K562 (cell line): ENCODE measurements at regions not wholly inside any gene's neighbourhood (a gene's known extent, or its start where the extent isn't known, plus 50 kb on each side); places are given as distances from the start of the nearest gene placed in this dataset.

ENCODE experiments used
- CREB1 ChIP-seq, 2 experiments: sonication (generic) in 1 of 2; formaldehyde crosslinking in 1 of 2; IDR thresholded peaks; 2 replicates each; pipeline versions ENCODE4 v1.6.1 to v1.8.0; 2012 to 2022; ENCODE audit warnings: inconsistent platforms in 1 of 2, mild to moderate bottlenecking in 1 of 2, missing genetic modification reagents in 1 of 2, moderate library complexity in 1 of 2
- DACH1 ChIP-seq: fragments of 450-650 bp; IDR thresholded peaks from 2 replicates; pipeline ENCODE4 v1.6.1; 2018; ENCODE audit not compliant: partially characterized antibody
- ERF ChIP-seq: fragments of 450-650 bp; formaldehyde crosslinking; IDR thresholded peaks from 2 replicates; pipeline ENCODE4 v1.4.0; 2020; ENCODE audit warnings: mild to moderate bottlenecking, mixed read lengths
- FOXO4 ChIP-seq: fragments of 450-650 bp; formaldehyde crosslinking; IDR thresholded peaks from 2 replicates; pipeline ENCODE4 v1.4.0; 2020; ENCODE audit warnings: mild to moderate bottlenecking, moderate library complexity
- HDAC8 ChIP-seq: fragments of 450-650 bp; IDR thresholded peaks from 2 replicates; pipeline ENCODE4 v1.6.1; 2016; ENCODE audit warnings: mild to moderate bottlenecking, missing genetic modification characterization, moderate library complexity, missing compliant biosample characterization
- HOXB6 ChIP-seq: fragments of 250-450 bp; sonication (Bioruptor Pico); IDR thresholded peaks from 2 replicates; pipeline ENCODE4 v1.5.1; 2022; ENCODE audit warnings: mild to moderate bottlenecking, borderline replicate concordance
- KAT2B ChIP-seq: IDR thresholded peaks from one replicate; pipeline ENCODE4 v1.6.1; 2012; ENCODE audit warnings: low read depth, mild to moderate bottlenecking, control low read depth, inconsistent platforms, low read length, moderate library complexity
- KAT7 ChIP-seq: sonication (generic); formaldehyde crosslinking; IDR thresholded peaks from 2 replicates; pipeline ENCODE4 v1.8.0; 2022; ENCODE audit warnings: missing genetic modification reagents, mild to moderate bottlenecking, borderline replicate concordance
- L3MBTL2 ChIP-seq: fragments of 450-650 bp; IDR thresholded peaks from 2 replicates; pipeline ENCODE4 v1.6.1; 2016; ENCODE audit warnings: mild to moderate bottlenecking, moderate library complexity
- NCOA1 ChIP-seq: fragments of 450-650 bp; IDR thresholded peaks from 2 replicates; pipeline ENCODE4 v1.6.1; 2016; ENCODE audit warnings: low read depth
- NFIC ChIP-seq: fragments of 450-650 bp; IDR thresholded peaks from 2 replicates; pipeline ENCODE4 v1.6.1; 2017; ENCODE audit warnings: mild to moderate bottlenecking, inconsistent platforms
- NRF1 ChIP-seq, 2 experiments: fragments of 450-650 bp; IDR thresholded peaks in 1 of 2; conservative IDR thresholded peaks in 1 of 2; 2 replicates each; pipeline ENCODE4 v1.6.1; 2014; ENCODE audit warnings: mild to moderate bottlenecking in 2 of 2
- NUFIP1 ChIP-seq: fragments of 450-650 bp; IDR thresholded peaks from 2 replicates; pipeline ENCODE4 v1.6.1; 2018; ENCODE audit not compliant: partially characterized antibody
- TAF1 ChIP-seq: IDR thresholded peaks from 2 replicates; pipeline ENCODE4 v1.6.1; 2011; ENCODE audit warnings: mild to moderate bottlenecking, low read length, moderate library complexity; ENCODE audit not compliant: insufficient read depth, control insufficient read depth, severe bottlenecking; ENCODE audit errors: extremely low read depth
- TOE1 ChIP-seq, 2 experiments: fragments of 450-650 bp in 1 of 2; sonication (generic) in 1 of 2; formaldehyde crosslinking in 1 of 2; IDR thresholded peaks; 2 replicates each; pipeline versions ENCODE4 v1.7.1 to v1.8.0; 2016 to 2022; ENCODE audit warnings: borderline replicate concordance in 2 of 2, mild to moderate bottlenecking in 2 of 2, antibody characterized with exemption in 1 of 2, inconsistent platforms in 1 of 2, low read depth in 1 of 2, missing genetic modification reagents in 1 of 2, moderate library complexity in 1 of 2
- ZBTB33 ChIP-seq: sonication (generic); formaldehyde crosslinking; IDR thresholded peaks from 2 replicates; pipeline ENCODE4 v1.8.1; 2023; ENCODE audit warnings: mild to moderate bottlenecking, missing genetic modification reagents
- ZFP91 ChIP-seq: sonication (generic); formaldehyde crosslinking; IDR thresholded peaks from 2 replicates; pipeline ENCODE4 v1.8.0; 2022; ENCODE audit warnings: mild to moderate bottlenecking, missing genetic modification reagents
- ZNF695 ChIP-seq: fragments of 450-650 bp; formaldehyde crosslinking; IDR thresholded peaks from 2 replicates; pipeline ENCODE4 v1.4.0; 2020; ENCODE audit warnings: mild to moderate bottlenecking, moderate library complexity
- ZNF766 ChIP-seq: fragments of 200-800 bp; sonication (Bioruptor generic); conservative IDR thresholded peaks from 2 replicates; pipeline ENCODE4 v1.6.1; 2016; ENCODE audit warnings: missing genetic modification characterization, missing compliant biosample characterization
- TF ChIP-seq, protein P1 (sequence below): IDR thresholded peaks from 2 replicates; pipeline ENCODE4 v1.6.1; 2016; ENCODE audit warnings: missing genetic modification characterization, missing compliant biosample characterization

DNA sequence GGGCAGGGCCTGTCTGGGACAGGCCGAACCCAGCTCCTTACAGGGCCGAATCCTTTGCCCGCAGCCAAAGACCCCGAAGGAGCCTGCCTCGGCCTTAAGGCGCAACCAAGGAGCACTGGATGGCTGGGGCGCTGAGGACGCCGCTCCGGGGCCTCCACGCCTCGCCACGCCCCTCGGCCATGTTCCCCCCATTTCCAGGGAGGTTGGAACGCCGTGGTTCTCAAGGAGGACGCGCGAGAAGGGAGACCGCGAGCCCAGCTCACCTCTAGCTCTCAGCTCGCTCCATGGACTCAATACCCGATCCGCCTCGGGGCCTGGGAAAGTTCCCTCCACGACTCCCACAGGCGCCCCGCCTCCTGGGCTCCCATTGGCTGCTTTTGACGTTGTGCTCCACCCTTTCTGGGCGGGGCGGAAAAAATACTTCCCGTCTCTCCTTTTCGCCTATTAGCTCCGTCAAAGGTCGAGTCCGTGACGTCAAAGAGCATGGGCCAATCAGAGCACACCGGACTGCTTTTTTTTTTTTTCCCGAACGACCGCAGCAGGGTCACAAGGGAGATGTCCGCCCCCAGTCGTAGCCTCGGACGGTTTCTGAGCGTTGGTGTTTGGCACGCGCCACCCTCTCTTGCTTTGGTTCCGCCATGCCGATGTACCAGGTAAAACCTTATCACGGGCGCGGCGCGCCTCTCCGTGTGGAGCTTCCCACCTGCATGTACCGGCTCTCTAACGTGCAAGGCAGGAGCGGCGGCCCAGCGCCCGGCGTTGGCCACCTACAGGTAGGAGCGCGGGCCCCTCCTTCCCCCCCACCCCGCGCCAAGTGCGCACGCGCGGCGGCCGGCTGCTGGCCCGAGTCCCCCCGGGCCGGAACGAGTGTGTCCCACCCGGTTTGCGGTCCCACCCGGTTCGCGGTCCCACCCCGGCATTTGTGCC lies 305.7 kb downstream of the TYW1 start (continued):
- TF ChIP-seq TOE1 (IDR thresholded peaks at IDR 0.05; ENCODE audit: borderline replicate concordance) (peak; percentile 73; the same call in 1 of the 2 replicates), TOE1 (CRISPR knock-in tag; IDR thresholded peaks at IDR 0.05; ENCODE audit: borderline replicate concordance, low read depth) (peak; percentile 68; the same call in 1 of the 2 replicates), NCOA1 (peak; percentile 51), NUFIP1 (no peak), KAT2B (no peak), ZNF766 (CRISPR knock-in tag) (peak; percentile 86), HDAC8 (tag) (no peak), FOXO4 (CRISPR knock-in tag) (no peak), CREB1 (IDR thresholded peaks at IDR 0.05) (peak; percentile 94), CREB1 (CRISPR knock-in tag; IDR thresholded peaks at IDR 0.05) (peak; percentile 91), NRF1 (conservative IDR thresholded peaks at IDR 0.05 in 1 of 2, IDR thresholded peaks at IDR 0.05 in 1 of 2) (peak; percentile 94 to 95), ZNF695 (CRISPR knock-in tag) (no peak), TAF1 (peak; percentile 81), KAT7 (CRISPR knock-in tag) (no peak), NFIC (peak; percentile 65), HOXB6 (no peak), ZBTB33 (CRISPR knock-in tag) (peak; percentile 17; the same call in 1 of the 2 replicates), DACH1 (peak; percentile 13), ZFP91 (CRISPR knock-in tag) (peak; percentile 63; the same call in 1 of the 2 replicates), ERF (0 out of 2 replicates have a peak, but pooled peaks have one; percentile 72), L3MBTL2 (peak; percentile 79)
- TF ChIP-seq, protein P1, sequence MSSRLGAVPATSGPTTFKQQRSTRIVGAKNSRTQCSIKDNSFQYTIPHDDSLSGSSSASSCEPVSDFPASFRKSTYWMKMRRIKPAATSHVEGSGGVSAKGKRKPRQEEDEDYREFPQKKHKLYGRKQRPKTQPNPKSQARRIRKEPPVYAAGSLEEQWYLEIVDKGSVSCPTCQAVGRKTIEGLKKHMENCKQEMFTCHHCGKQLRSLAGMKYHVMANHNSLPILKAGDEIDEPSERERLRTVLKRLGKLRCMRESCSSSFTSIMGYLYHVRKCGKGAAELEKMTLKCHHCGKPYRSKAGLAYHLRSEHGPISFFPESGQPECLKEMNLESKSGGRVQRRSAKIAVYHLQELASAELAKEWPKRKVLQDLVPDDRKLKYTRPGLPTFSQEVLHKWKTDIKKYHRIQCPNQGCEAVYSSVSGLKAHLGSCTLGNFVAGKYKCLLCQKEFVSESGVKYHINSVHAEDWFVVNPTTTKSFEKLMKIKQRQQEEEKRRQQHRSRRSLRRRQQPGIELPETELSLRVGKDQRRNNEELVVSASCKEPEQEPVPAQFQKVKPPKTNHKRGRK = no peak
